ENCODE measurements at regions not wholly inside any gene's neighbourhood (a gene's known extent, or its start where the extent isn't known, plus 50 kb on each side); places are given as distances from the start of the nearest gene placed in this dataset.

DNA sequence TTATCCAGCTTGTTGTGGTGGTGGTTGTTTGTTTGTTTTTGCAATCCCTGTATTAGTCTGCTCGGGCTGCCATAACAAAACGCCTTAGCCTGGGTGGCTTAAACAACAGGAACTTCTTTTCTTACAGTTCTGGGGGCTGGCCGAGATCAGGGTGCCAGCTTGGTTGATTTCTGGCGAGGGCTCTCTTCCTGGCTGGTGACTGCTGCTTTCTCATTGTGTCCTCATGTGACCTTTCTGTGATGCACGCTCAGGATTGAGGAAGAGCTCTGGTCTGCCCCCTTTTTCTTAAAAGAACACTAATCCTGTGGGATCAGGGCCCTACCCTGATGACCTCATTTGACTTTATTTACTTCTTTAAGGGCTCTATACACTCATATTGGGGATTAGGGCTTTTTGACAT is 107.1 kb upstream of the NRP1 start:
- no peak for DNase-seq

DNA sequence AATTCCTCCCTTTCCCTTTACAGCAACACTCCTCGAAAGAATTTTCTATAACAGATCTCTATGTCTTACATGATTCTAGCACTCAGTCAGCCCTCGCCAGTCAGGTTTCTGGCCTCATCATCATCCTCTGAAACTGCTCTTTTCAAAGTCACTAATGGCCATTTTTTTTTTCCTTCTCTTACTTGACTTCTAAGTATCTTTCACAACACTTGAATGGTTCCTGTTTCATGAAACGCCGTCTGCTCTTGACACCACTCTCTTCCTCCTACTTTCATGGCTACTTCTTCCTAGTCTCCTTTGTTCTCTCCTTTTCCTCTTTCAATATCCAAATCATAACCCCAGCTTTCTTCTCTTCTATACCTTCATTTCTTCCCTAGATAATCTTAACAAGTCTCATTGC is 100.5 kb upstream of the NRP1 start:
- DNase-seq, result no peak

DNA sequence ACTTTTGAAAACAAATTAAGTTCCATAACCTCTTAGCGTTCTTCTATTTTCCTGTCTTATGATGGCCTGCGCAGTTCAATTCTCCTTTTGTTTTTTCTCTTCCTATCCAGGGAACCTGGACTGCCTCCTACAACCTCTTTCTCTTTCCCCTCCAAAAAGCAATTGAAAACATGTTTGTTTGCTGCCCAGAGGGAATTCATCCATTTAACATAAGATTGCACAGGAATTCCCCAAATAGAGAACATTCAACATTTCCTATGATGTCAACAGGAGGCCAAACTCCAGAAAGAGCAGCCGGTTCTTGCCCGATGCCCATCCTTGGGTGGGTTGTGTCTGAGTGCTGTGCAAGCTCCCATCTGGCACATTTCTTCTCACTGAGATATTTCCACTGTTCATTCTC is 94.2 kb upstream of the NRP1 start:
- no peak for DNase-seq

DNA sequence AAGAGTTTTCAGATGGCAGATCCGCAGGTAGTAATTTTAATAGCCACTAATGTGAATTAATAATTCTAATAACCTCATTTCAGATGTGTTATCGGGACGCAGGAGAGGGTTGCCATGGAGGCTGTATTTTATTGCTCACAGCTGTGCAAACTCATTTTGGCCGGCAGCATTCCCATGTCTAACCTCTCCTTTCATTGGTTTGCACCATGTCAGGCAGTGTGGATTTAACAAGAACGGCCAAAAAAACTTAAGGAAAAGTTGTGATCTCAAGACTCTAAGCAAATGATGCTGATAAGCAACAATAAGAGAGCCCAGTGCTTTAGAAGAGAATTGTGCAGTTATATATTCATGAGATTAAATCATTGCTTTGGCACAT is 88.7 kb upstream of the NRP1 start:
- DNase-seq, result peak; percentile 73

DNA sequence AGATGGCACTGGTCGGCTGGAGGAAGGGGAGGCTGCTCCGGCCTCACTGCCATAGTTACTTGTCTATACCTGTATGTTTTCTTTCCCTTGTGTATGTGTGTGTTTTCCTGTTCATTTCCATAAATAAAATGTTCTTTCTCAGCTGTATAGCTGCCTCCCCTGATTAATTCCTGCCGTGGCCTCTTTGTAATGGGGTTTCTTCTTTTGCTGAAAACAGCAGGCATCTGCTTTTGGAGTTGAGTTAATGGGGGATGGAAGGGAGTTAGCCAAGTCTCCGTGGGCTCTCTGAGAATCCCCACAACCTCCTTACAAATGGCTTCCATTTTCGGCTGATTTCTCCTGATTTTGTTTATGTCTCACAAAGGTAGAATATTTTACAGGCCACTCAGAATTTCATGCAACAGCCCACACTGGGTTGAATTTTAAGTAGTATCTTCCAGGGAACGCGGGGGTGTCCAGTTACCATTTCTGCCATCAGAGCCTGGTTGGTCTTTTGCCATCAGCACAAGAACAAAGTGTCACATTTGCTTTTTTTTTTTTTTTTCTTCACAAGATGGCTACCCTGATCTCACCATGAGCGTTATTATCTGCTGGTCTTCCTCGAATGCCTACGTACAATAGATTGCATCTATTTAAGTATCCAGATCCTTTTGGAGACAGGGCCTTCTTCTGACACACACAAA is 88.1 kb upstream of the NRP1 start:
- DNase-seq, result no peak

DNA sequence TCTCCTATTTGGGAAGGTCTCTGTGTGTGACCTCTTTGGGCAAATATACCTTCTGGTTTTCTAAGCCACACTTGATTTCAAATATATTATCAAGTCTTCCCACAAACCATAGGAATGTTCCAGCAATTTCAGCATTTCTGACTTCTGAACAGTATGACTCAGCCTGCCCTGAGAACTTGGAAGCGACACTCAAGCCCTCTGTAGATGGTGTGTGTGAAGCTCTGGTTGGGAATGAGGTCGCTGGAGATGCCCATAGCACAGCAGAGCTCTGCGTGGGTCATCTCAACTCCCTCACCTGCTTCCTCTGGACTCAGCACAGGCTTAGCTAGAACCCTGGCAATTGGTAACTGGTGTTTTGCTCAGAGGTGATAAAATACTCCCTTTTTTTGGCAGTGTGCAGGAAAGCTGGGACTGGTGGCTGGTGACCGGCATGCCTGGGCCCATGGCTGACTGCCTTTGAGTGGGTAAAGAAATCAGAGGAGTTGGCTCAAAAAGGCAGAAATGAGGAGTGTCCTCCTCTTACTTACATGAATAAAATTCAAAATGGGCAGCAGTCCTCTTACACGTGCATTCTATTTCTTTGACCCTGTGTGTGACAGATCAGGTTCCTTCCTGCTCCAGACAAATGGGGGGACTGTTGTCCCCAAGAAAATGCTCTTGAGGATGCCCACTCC is 87.5 kb upstream of the NRP1 start:
- no peak for DNase-seq

DNA sequence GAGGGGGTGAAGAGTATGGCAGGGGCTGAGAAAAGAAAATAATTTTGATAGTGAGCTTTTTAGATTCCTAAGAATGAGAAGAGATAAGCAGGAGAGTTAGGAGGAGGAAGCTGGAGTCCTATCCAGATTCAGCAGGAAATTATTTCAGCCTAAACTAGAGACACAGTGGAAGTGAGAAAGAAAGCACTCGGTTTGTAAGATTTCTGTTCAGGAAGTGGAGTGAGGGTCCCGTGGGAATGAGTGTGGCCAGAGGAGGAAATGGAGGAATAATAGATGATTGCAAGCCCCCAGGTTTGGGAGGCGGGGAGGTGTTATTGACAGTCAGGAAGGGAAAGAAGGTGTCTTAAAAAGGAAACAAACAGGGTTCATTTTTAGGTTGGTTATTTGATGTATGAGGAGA is 84.8 kb upstream of the NRP1 start:
- DNase-seq, result no peak

DNA sequence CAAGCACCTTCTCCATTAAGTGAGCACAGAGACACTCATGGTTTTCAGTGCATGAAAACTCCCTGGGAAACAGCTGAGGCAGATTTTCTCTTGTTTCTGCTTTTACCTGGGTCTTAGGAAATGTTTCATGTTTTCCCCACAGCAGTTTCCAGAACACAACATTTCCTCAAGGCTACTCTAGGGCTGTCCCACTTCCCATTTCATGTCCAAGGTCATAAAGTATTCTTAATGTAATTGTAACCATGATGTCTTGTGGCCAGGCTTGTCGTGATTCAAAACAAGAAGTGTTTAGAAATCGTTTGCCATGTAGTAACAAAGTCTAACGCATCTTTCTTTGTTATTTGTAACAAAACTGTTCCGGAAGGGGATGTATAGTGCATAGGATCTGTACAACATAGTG is 83.8 kb upstream of the NRP1 start:
- DNase-seq, result no peak

DNA sequence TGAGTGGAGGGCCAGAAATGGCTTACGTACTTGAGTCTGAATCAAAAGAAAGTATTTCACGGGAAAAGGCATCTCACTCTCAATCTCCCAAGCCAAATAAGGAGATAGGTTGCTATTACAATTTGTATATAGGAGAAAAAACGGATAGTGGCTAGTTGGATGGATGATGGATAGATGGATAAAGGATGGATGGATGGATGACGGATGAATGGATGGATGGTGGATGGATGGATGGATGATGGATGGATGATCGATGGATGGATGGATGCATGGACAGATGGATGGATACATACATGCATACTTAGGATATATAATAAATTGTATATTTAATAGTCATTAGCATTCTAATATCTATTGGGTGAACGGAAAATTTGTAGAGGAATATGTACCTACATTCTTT is 82.2 kb upstream of the NRP1 start:
- DNase-seq, result no peak

DNA sequence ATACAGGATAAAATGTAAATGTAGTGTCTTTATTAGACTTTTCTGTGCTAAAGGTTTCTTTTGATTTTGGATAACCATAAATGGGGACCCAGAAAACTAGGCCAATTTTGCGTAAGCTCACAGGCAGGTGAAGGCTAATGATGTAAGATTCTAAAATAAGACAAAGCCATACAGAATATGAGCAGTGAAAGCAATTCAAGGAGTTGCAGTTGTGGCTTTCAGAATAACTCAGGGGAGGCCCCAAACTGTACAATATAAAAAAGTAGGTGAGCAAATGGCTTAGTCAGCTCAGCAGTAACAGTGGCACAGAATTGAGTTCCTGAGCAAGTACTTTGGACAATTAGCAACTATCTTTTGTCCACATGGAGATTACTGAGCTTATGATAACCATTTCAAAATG is 81.7 kb upstream of the NRP1 start:
- DNase-seq, result no peak

DNA sequence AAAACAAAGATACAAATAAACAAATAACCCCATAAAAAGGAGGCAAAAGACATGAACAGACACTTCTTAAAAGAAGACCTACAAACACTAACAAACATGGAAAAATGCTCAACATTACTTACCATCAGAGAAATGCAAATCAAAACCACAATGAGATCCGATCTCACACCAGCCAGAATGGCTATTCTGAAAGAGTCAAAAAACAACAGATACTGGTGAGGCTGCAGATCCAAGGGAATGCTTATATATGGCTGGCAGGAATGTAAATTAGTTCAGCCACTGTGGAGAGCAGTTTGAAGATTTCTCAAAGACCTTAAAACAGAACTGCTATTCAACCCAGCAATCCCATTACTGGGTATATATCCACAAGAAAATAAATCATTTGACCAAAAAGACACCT is 80.4 kb upstream of the NRP1 start:
- DNase-seq, result no peak

DNA sequence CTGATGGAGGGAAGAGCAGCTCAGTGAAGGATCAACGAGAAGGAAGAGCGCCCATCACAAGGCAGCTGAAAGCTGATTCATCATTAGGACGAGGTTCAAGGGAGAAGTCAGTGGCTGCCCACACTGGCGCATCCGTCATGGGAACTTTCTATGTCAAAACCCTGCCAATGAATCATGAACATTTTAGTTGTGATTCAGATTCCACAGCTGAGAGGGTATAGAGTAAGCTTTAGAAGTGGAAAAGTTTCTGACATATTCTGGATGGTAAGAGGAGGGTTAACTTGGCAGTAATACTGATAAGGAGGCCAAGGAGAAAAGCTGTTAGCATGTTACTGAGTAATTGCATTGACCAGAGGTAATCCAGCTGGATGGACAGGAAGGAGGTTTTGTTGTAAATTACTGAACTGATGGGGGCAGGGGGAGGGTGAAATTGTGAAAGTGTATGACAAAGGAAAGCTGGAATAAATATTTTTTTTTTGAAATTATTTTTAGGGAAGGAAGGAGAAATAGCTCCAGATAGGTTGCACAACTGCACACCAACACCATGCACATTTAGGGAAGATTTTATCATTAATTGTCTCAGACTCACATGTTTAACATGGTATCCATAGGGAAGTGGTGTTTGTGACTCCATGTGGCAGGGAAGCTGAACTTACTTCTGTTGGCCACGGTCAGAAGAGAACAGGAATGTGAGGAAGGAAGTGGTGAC is 78.3 kb upstream of the NRP1 start:
- no peak for DNase-seq

DNA sequence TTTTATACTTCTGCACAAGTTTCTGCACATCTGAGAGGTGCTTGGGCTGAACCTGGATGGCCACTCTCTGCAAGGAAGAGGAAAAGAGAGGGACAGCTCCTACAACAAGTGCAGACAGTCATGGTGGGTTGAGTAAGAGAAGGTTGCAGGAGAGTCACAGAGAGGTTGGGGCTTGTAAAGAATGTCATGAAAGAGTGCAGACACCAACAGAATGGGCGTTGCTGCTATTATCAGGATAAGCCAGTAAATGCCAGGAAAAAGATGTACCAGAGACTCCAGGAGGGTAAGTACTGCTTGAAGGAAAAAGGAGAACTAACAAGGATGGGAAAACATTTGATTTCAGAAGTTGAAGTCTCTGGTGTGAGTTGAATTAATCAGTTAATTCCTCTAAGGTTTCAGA is 77.8 kb upstream of the NRP1 start:
- DNase-seq, result no peak

DNA sequence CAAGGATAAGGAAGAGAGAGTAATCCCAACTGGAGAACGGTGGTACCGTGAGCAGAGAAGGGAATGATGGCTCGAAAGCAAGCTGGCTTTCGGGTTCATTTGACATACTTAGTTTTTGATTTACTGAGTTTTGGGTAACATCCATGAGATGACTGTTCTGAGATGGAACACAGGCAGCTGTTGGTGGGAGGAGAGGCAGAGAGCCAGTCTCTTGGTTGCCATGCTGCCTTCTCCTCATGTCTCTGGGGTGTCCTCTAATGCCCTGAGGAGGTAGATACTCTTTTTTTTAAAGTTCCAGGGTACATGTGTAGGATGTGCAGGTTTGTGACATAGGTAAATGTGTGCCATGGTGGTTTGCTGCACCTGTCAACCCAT is 76.4 kb upstream of the NRP1 start:
- no peak for DNase-seq

DNA sequence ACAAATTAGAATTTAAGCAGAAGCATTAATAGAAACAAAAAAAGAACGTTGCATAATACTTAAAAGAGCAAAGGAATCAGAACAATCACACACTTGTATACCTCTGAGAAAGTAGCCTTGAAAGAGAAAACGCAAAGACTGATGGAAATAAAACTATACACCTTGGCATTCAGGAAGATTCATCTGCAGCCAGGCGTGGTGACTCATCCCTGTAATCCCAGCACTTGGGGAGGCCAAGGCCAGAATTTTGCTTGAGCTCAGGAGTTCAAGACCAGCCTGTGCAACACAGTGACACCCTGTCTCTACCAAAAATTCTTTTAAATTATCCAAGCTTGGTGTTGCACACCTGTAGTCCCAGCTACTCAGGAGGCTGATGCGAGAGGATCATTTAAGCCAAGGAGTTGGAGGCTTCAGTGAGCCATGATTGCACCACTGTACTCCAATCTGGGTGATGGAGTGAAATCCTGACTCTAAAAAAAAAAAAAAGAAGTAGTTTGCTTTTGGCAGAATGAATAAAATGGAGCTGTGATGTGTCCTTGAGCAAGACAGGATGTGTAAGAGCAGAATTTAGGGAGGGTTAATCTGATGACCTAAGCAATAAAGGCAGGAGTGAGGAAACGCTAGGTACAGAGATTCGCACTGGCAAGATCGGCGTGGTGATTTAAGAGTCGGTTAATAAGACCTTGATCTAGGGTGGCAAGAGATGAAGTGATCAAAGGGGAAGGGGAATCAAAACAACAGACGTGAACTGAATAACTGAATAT is 75.8 kb upstream of the NRP1 start:
- DNase-seq, result no peak

DNA sequence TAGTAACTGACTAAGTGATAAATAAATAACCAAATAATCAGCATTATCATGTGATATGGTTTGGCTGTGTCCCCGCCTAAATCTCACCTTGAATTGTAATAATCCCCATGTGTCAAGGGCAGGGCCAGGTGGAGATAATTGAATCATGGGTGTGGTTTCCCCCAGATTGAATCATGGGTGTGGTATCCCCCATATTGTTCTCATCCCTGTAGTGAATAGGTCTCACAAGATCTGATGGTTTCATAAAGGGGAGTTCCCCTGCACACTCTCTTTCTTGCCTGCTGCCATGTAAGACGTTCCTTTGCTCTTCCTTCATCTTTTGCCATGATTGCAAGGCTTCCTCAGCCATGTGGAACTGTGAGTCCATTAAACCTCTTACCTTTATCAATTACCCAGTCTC is 72.1 kb upstream of the NRP1 start:
- DNase-seq, result no peak

DNA sequence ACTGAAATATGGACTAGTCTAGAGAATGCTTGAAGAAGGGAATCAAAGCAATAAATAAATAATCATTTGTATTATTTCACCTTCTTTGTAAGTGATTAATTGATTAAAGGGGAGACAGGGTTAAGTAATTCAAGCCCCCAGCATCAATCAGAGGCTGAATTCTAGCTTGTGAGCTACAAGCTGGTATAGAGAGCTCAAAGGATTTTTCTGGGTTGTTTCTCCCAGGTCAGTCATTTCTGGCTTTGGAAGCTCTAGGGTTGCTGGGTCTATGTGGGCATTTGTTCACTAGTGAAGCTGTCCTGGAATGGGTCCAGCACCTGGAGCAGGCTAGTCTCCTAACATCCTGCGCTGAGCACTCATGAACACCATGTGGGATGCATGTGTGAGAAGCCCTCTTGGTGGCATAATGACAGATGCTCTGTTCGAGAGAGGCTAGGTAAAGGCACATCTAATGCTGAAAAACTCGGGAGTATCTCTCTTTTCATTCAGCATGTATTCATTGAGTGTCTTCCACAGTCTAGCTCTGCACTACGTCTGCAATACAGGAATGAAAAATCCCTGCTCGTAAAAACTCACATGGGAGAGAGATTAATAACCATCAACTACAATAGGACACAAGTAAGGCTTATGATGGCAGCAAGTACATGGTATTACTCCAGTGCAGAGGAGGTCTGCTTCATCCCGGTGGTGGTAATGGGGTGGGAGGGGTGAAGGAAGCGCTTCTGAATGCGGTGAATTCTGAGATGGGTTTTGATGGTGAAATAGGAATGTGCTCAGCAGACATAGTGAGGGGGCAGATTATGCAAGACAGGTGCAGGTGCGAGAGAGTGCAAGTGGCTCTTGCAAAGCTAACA is 68.0 kb upstream of the NRP1 start:
- DNase-seq, result no peak

DNA sequence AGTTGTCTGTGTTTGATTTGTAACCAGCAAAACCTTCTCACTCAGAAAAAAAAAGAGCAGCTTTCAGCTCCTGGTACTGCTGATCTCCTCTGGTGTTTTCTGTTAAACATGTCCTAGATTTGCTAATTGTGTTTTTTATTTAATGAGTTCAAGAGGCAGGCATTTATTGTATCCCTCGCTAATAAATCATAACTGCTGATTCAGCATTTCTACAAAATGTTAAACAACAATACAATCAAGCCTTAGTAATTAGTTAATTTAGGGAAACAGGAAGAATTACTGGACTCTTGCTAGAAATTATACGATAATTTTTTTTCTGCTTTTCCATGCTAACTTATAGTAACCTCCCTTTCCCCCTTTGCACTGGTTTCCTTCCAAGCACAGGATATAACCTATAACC is 66.8 kb upstream of the NRP1 start:
- DNase-seq, result no peak

DNA sequence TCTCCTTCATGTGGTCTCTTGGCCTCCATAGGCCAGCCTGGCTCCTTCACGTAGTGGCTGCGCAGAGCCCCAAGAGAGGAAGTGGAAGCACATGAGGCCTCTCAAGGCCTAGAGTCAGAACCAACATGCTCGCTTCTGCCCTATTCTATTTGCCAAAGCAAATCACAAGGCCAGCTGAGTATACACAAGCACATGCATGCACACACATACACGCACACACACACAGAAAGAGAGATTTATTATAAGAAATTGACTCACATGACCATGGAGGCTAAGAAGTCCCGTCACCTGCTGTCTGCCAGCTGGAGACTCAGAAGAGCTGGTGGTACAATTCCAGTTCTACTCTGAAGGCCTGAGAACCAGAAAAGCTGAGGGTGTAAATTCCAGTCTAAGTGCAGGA is 64.3 kb upstream of the NRP1 start:
- peak; percentile 10 for DNase-seq

DNA sequence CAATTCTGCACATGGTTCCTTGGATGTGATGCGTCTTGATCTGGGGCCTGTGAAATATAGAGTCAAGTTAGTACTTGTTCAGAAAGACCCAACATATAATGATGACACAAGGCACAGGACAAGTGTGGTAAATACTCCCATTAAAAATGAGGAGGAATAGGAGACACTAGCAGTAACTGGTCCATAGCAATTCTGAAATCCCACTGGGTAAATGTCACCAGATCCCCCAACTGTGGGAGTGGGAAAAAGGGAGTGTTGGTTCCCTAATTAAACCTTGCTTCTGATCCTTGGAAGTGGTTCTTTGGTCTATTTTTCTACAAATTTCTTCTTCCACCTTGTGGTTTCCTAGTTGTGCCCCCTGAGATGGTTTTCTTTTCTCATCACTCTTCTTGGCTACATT is 62.5 kb upstream of the NRP1 start:
- no peak for DNase-seq

DNA sequence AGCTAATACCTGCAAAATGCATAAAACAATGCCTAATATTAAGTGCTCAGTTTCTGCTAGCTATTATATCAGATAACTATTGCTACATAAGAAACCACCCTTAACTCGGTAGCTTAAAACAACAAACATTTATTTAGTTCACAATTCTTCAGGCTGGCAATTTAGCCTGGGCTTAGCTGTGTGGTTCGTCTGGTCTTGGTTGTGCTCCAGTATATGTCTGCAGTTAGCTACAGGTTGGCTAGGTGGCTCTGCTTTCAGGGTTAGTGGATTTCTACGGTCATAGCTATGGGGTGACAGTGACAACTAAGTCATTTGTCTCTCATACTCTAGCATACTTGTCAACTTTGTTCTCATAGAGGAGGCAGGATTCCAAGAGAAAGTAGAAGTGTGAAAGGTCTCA is 61.8 kb upstream of the NRP1 start:
- DNase-seq, result no peak

DNA sequence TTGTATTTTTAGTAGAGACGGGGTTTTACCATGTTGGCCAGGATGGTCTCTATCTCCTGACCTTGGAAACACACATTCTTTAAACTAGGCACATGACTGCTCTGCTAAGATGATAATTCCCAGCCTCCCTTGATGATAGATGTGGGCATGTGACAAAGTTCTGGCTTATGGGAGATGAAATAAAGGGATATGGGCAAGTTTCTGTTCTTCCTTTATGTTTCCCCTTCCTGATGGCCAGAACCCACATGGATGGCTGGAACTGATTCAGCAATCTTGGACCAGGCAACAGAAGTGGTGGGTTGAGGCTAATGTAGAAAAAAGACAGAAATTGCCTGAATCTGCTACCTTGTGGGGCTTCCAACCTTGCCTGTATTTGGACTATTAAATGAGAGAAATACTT is 60.7 kb upstream of the NRP1 start:
- no peak for DNase-seq

DNA sequence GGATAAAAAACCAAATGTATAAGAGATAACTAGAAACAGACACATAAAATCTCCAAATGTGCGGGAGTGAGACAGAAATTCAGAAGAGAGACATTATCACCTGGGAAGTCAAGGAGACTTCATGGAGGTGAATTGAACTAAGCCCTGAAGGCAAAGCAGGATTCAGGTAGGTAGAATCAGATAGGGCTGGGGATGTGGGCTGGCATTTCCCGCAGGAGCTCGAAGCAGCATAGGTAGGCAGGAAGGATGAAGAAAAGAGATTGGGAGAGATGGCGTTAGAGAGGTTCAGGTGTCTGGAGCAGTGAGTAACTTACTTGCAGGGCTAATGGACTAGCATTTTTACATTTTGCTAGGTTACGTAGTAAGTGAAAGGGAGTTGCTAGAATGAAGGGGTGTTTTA is 58.2 kb upstream of the NRP1 start:
- DNase-seq, result no peak
